Nephron progenitor cell (in vitro differentiated cells): ENCODE measurements at regions not wholly inside any gene's neighbourhood (a gene's known extent, or its start where the extent isn't known, plus 50 kb on each side); places are given as distances from the start of the nearest gene placed in this dataset.
"Not testable (repeated sequence)": the region's sequence is repeated elsewhere in the genome, so short reads cannot be mapped to it uniquely, and the experiment has no call there.

ENCODE experiments used
- DNase-seq: peaks from one replicate; pipeline ENCODE4 v3.0.0; 2021
- H3K27ac Mint-ChIP-seq: 2 replicates; pipeline ENCODE4 v1.8.0; 2021; ENCODE audit warnings: mild to moderate bottlenecking, moderate library complexity, mixed read lengths
- H3K27me3 Mint-ChIP-seq: 2 replicates; pipeline ENCODE4 v1.8.0; 2021; ENCODE audit warnings: mild to moderate bottlenecking, low read depth, mixed read lengths; ENCODE audit not compliant: poor library complexity
- H3K36me3 Mint-ChIP-seq: 2 replicates; pipeline ENCODE4 v1.8.0; 2021; ENCODE audit warnings: low read depth, mixed read lengths
- H3K4me1 Mint-ChIP-seq: 2 replicates; pipeline ENCODE4 v1.8.0; 2021; ENCODE audit warnings: mixed read lengths
- H3K4me3 Mint-ChIP-seq: 2 replicates; pipeline ENCODE4 v1.8.0; 2021; ENCODE audit warnings: mild to moderate bottlenecking, moderate library complexity, mixed read lengths
- H3K9me3 Mint-ChIP-seq: 2 replicates; pipeline ENCODE4 v1.8.0; 2021; ENCODE audit warnings: mild to moderate bottlenecking, moderate library complexity, mixed read lengths
- CTCF ChIP-seq: fragments of 200-600 bp; sonication (generic); IDR thresholded peaks from 2 replicates; pipeline ENCODE4 v1.5.0; 2021; ENCODE audit warnings: antibody characterized with exemption

- no peak for DNase-seq
- H3K9me3 Mint-ChIP-seq: no peaks in the 10 kb centered on the region
Measured at GRCh38 chr13:81230386-81230785, 889.5 kb upstream of the SPRY2 start.

GRCh38 chr13:81226830-81227229 lies 885.9 kb upstream of the SPRY2 start:
- not testable (repeated sequence) for H3K4me1 Mint-ChIP-seq, DNase-seq, H3K4me3 Mint-ChIP-seq, H3K36me3 Mint-ChIP-seq, H3K27ac Mint-ChIP-seq, H3K9me3 Mint-ChIP-seq, H3K27me3 Mint-ChIP-seq

More at GRCh38 chr13:81230386-81230785, 889.5 kb upstream of the SPRY2 start:
- Mint-ChIP-seq H3K27ac (no peak overlapping the region), H3K36me3 (no peaks in the 10 kb centered on the region), H3K4me1 (no peaks in the 10 kb centered on the region), H3K27me3 (no peaks in the 10 kb centered on the region), H3K4me3 (no peak overlapping the region)
- no peak for TF ChIP-seq CTCF

GRCh38 chr13:81224209-81224833 lies 883.4 kb upstream of the SPRY2 start:
- DNase-seq: no peak
- no peaks in the 10 kb centered on the region for H3K9me3 Mint-ChIP-seq
- H3K4me3 Mint-ChIP-seq: no peak overlapping the region
- no peak for TF ChIP-seq CTCF
- H3K27me3 Mint-ChIP-seq: no peaks in the 10 kb centered on the region
- H3K27ac Mint-ChIP-seq: no peak overlapping the region
- peaks cover 6% of the 10 kb centered on the region for H3K4me1 Mint-ChIP-seq
- no peaks in the 10 kb centered on the region for H3K36me3 Mint-ChIP-seq

- Mint-ChIP-seq H3K27ac (peak overlapping the region; percentile 66), H3K27me3 (no peaks in the 10 kb centered on the region), H3K4me3 (no peak overlapping the region), H3K4me1 (peaks cover 6% of the 10 kb centered on the region), H3K9me3 (no peaks in the 10 kb centered on the region), H3K36me3 (no peaks in the 10 kb centered on the region)
- TF ChIP-seq CTCF: no peak
- DNase-seq: no peak
Measured at GRCh38 chr13:81223778-81224177, 882.9 kb upstream of the SPRY2 start.

- no peak for TF ChIP-seq CTCF
- no peak for DNase-seq
- peaks cover 5% of the 10 kb centered on the region for H3K4me1 Mint-ChIP-seq
- peaks cover 3% of the 10 kb centered on the region for H3K9me3 Mint-ChIP-seq
- H3K4me3 Mint-ChIP-seq: no peak overlapping the region
- no peak overlapping the region for H3K27ac Mint-ChIP-seq
- H3K27me3 Mint-ChIP-seq: peaks cover 3% of the 10 kb centered on the region
- no peaks in the 10 kb centered on the region for H3K36me3 Mint-ChIP-seq
Measured at GRCh38 chr13:81211713-81212112, 870.8 kb upstream of the SPRY2 start.

- TF ChIP-seq CTCF: no peak
- DNase-seq: no peak
- H3K4me3 Mint-ChIP-seq: no peak overlapping the region
- peaks cover 3% of the 10 kb centered on the region for H3K27me3 Mint-ChIP-seq
- H3K27ac Mint-ChIP-seq: no peak overlapping the region
- peaks cover 3% of the 10 kb centered on the region for H3K9me3 Mint-ChIP-seq
- H3K4me1 Mint-ChIP-seq: peaks cover 5% of the 10 kb centered on the region
- no peaks in the 10 kb centered on the region for H3K36me3 Mint-ChIP-seq
Measured at GRCh38 chr13:81207636-81208035, 866.7 kb upstream of the SPRY2 start.
